Ovary (tissue), 7 donors: ENCODE measurements at regions not wholly inside any gene's neighbourhood (a gene's known extent, or its start where the extent isn't known, plus 50 kb on each side); places are given as distances from the start of the nearest gene placed in this dataset.

ENCODE experiments used
- DNase-seq, 5 donors: peaks; one replicate each; pipeline ENCODE4 v3.0.0-alpha.2; 2019 to 2020
- H3K27ac ChIP-seq, 2 donors: fragments of 200-600 bp; one replicate each; pipeline versions ENCODE4 v1.5.1 to v1.8.0; 2019 to 2022
- H3K27me3 ChIP-seq: fragments of 200-600 bp; one replicate; pipeline ENCODE4 v1.8.0; 2022
- H3K36me3 ChIP-seq: fragments of 200-600 bp; sonication (generic); one replicate; pipeline ENCODE4 v1.5.1; 2019
- H3K4me1 ChIP-seq: one replicate; pipeline ENCODE4 v1.8.1; 2013; ENCODE audit warnings: mild to moderate bottlenecking, moderate library complexity; ENCODE audit not compliant: insufficient read depth
- H3K4me3 ChIP-seq: fragments of 200-600 bp; sonication (generic); one replicate; pipeline ENCODE4 v1.5.1; 2017
- H3K9me3 ChIP-seq, 2 donors: fragments of 200-600 bp in 1 of 2; sonication (generic) in 1 of 2; one replicate each; pipeline versions ENCODE4 v1.5.1 to v1.8.1; 2013 to 2019; ENCODE audit warnings: mild to moderate bottlenecking in 1 of 2, moderate library complexity in 1 of 2
- EP300 ChIP-seq: sonication (generic); formaldehyde crosslinking; IDR thresholded peaks from one replicate; pipeline ENCODE4 v1.6.1; 2017; ENCODE audit warnings: antibody characterized with exemption
- POLR2A ChIP-seq: fragments of 450-650 bp; IDR thresholded peaks from one replicate; pipeline ENCODE4 v1.6.1; 2017; ENCODE audit warnings: antibody characterized with exemption, mild to moderate bottlenecking, moderate library complexity
- WGBS, 3 donors: extraction: QIAGEN DNeasy Blood & Tissue Kit in 1 of 3; methylation state at CpG; one replicate each; pipeline versions ENCODE4 v1.1.5 to v1.1.7; 2013 to 2017; 5-methylcytosine and 5-hydroxymethylcytosine counted together
- intact Hi-C, 4 donors: fragments of 100-400 bp; cut with DNase I; formaldehyde crosslinking; loops; one replicate each; pipeline versions ENCODE4 v1.11.0 to v1.15.1; 2022 to 2023
- TF ChIP-seq, protein P1 (sequence below), 3 donors: fragments of 450-650 bp in 2 of 3; fragments of 200-600 bp in 1 of 3; IDR thresholded peaks; one replicate each; pipeline versions ENCODE4 v1.5.1 to v1.8.0; 2016 to 2022; ENCODE audit warnings: antibody characterized with exemption in 3 of 3, mild to moderate bottlenecking in 1 of 3
- donor health status: DM: no; HTN: no; CAD: no; lungs with moderate emphysema.
- donor health status: DM: no; HTN: no; CAD: no.
- donor health status: Bipolar disorder and iron deficiency.
- donor health status: DM: no; HTN: no; CAD: no.
- donor health status: DM: yes; HTN: yes; CAD: no.

DNA sequence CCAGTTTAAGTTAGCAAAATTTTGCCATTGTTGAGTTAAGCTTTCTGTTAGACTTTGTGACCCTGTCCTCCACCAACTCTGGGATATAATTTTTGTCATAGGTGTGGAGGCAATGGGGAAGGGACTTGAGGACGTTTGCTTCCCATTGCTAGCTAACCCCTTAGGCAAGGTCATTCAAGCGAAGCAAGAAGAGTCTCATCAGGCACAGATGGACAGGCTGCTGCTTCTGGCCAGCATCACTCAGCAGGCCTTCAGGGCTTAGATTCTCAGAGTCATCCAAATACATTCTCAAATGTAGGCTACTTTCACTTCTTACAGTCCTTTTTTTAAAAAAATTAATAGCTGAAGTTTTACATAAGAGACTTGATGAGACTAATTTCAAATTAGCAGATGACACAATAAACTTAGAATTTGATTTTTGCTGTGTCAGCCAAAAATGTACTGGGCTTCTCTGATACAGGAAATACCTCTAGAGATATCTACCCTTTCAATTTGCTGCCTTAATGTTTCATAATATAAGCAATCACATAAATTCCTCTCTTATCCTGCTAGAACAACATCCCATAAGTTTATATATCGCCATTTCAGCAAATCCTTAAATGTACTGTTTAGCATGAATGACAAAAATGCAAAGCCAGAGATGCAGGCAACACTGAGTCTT is 875.2 kb downstream of the FLRT2 start:
- no peaks in the 10 kb centered on the region for H3K4me1 ChIP-seq
- TF ChIP-seq POLR2A (no peak), EP300 (no peak)
- TF ChIP-seq, protein P1, sequence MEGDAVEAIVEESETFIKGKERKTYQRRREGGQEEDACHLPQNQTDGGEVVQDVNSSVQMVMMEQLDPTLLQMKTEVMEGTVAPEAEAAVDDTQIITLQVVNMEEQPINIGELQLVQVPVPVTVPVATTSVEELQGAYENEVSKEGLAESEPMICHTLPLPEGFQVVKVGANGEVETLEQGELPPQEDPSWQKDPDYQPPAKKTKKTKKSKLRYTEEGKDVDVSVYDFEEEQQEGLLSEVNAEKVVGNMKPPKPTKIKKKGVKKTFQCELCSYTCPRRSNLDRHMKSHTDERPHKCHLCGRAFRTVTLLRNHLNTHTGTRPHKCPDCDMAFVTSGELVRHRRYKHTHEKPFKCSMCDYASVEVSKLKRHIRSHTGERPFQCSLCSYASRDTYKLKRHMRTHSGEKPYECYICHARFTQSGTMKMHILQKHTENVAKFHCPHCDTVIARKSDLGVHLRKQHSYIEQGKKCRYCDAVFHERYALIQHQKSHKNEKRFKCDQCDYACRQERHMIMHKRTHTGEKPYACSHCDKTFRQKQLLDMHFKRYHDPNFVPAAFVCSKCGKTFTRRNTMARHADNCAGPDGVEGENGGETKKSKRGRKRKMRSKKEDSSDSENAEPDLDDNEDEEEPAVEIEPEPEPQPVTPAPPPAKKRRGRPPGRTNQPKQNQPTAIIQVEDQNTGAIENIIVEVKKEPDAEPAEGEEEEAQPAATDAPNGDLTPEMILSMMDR (IDR thresholded peaks at IDR 0.05): no peak
- H3K27me3 ChIP-seq: no peaks in the 10 kb centered on the region
- DNase-seq: no peak
- H3K27ac ChIP-seq: no peak overlapping the region
- intact Hi-C loops: no loop called here
- H3K9me3 ChIP-seq: no peaks in the 10 kb centered on the region
- WGBS, 3 donors: 32 to 47% (median 34%) methylated on average over 3 of the region's 3 CpGs
- no peaks in the 10 kb centered on the region for H3K36me3 ChIP-seq
- no peak overlapping the region for H3K4me3 ChIP-seq

DNA sequence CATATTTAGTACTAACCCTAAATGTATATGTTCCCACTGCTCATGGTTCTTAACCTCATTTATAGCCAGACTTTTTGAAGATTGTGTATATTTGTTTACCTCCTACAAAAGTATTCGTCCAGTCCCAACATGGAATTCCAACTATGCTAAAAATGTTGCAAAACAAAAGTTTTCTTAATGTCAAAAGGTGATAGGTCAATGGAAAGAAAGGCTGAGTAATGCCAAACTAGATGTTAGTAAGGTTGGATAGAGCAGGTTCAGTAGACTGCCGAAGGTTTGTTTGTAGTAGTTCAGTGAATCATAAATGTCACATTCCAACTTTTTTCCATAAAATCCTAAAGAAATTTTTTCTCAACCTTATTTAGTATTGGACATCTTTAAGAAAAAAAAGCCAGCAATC is 874.5 kb downstream of the FLRT2 start:
- WGBS, 3 donors: 36 to 60% (median 42%) methylated on average over 2 of the region's 2 CpGs
- no peak overlapping the region for H3K27ac ChIP-seq
- intact Hi-C loops: no loop called here
- H3K4me1 ChIP-seq: no peaks in the 10 kb centered on the region
- no peak for DNase-seq
- no peaks in the 10 kb centered on the region for H3K36me3 ChIP-seq
- TF ChIP-seq POLR2A (no peak), EP300 (no peak)
- TF ChIP-seq, protein P1 (IDR thresholded peaks at IDR 0.05): no peak
- H3K4me3 ChIP-seq: no peak overlapping the region
- H3K9me3 ChIP-seq: no peaks in the 10 kb centered on the region
- no peaks in the 10 kb centered on the region for H3K27me3 ChIP-seq

DNA sequence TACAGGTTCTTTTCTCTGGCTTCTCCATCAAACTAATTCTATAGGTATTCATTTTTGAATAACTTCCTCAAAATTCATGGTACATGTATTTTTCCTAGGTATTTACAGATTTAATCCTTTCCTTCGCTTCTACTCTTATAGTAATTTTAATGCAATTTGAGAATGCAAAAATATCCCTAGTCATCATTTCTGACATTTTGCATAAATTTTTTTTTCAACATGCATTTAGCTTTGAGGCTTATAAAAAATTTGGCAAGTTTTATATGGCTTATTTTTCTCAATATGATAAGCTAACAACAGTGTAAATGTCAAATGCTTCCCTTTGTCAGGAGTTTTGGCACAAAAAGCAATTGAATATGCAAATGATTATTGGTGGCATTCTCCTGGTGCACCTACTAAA is 872.6 kb downstream of the FLRT2 start:
- DNase-seq: no peak
- Histone ChIP-seq H3K4me3 (no peak overlapping the region), H3K9me3 (no peaks in the 10 kb centered on the region), H3K36me3 (no peaks in the 10 kb centered on the region), H3K4me1 (no peaks in the 10 kb centered on the region), H3K27ac (no peak overlapping the region), H3K27me3 (no peaks in the 10 kb centered on the region)
- intact Hi-C loops: no loop called here
- 88 to 92% (median 89%) methylated on average over 1 of the region's 1 CpG for WGBS, 3 donors
- no peak for TF ChIP-seq POLR2A
- TF ChIP-seq, protein P1 (IDR thresholded peaks at IDR 0.05): no peak
- TF ChIP-seq EP300: no peak

DNA sequence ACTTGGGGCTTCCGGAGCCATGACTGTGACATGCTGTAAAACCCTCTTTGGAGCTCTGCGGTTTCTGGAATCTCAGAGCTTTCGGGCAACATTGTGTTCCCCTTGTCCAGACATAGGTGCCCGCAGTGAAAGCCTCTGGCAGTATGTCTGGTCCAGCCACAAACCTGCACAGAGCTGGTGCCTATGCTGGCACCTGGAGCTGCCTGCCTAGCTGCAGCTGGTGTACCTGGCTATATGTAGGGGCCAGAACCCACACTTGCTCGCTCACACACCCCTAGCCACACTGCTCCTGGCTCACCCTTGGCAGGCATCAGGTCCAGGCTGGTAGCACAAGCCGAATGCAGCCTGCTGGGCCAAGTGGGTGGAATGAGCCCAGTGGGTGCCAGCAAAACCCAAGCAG is 861.1 kb downstream of the FLRT2 start:
- intact Hi-C loops: no loop called here
- peaks cover 0 to 4% of the 10 kb centered on the region in 2 donors for H3K9me3 ChIP-seq
- no peaks in the 10 kb centered on the region for H3K4me1 ChIP-seq
- H3K4me3 ChIP-seq: no peak overlapping the region
- H3K27ac ChIP-seq: no peak overlapping the region
- 88 to 94% (median 91%) methylated on average over 5 to 6 of the region's 6 CpGs for WGBS, 3 donors
- no peak for DNase-seq
- no peaks in the 10 kb centered on the region for H3K27me3 ChIP-seq
- TF ChIP-seq, protein P1 (IDR thresholded peaks at IDR 0.05): no peak
- TF ChIP-seq EP300: no peak
- no peak for TF ChIP-seq POLR2A
- no peaks in the 10 kb centered on the region for H3K36me3 ChIP-seq
